Tibial nerve (tissue), 3 donors: ENCODE measurements at regions not wholly inside any gene's neighbourhood (a gene's known extent, or its start where the extent isn't known, plus 50 kb on each side); places are given as distances from the start of the nearest gene placed in this dataset.

Experiments used
- CTCF ChIP-seq, 5 experiments: fragments of 200-600 bp in 3 of 5; fragments of 450-650 bp in 2 of 5; sonication (generic) in 3 of 5; IDR thresholded peaks; one replicate each; pipeline ENCODE4 v1.5.1; 2016 to 2019; ENCODE audit warnings: antibody characterized with exemption in 5 of 5, mild to moderate bottlenecking in 3 of 5, moderate library complexity in 2 of 5
- POLR2A ChIP-seq, 2 donors: fragments of 450-650 bp; IDR thresholded peaks; one replicate each; pipeline ENCODE4 v1.6.1; 2017; ENCODE audit warnings: antibody characterized with exemption in 2 of 2, mild to moderate bottlenecking in 2 of 2, moderate library complexity in 2 of 2

GRCh38 chr18:1302861-1303260, 398.2 kb downstream of the ADCYAP1 start:
- no peak for TF ChIP-seq CTCF (IDR thresholded peaks at IDR 0.05)
- TF ChIP-seq POLR2A (IDR thresholded peaks at IDR 0.05): no peak
